ENCODE measurements at regions not wholly inside any gene's neighbourhood (a gene's known extent, or its start where the extent isn't known, plus 50 kb on each side); places are given as distances from the start of the nearest gene placed in this dataset.

GRCh38 chr3:178422406-178422805 is 113.8 kb upstream of the KCNMB2 start:
- H3K36me3 ChIP-seq (ENCODE audit: insufficient read depth, low read length, poor library complexity, severe bottlenecking) = no peaks in the 10 kb centered on the region
- ChIA-PET POLR2A (ENCODE audit: low non-redundant PET) (no interaction called here), CTCF (no interaction called here)
- BruUV-seq (replicated peaks) = no TSS peak
- intact Hi-C loops (cut with micrococcal nuclease; ENCODE audit: unreplicated experiment) = no loop called here
- no peak overlapping the region for H3K4me3 ChIP-seq (ENCODE audit: low read depth, low read length, poor library complexity, severe bottlenecking)
- TF ChIP-seq CTCF (conservative IDR thresholded peaks at IDR 0.05; ENCODE audit: low read depth, low read length) = no peak
- TF ChIP-seq EZH2 (IDR thresholded peaks at IDR 0.05; ENCODE audit: borderline replicate concordance, low read depth, low read length, poor library complexity, severe bottlenecking) = no peak
- no peak for DNase-seq (ENCODE audit: low spot score)
- H3K9me3 ChIP-seq (ENCODE audit: low read depth, low read length, poor library complexity, severe bottlenecking) = no peaks in the 10 kb centered on the region
- H3K27me3 ChIP-seq (replicated peaks; ENCODE audit: insufficient read depth, low read depth, low read length, poor library complexity) = no peaks in the 10 kb centered on the region
- no peak overlapping the region for H3K27ac ChIP-seq (ENCODE audit: low read depth, low read length, poor library complexity, severe bottlenecking)
- H3K4me1 ChIP-seq (ENCODE audit: insufficient read depth, low read length, poor library complexity, severe bottlenecking) = no peaks in the 10 kb centered on the region

GRCh38 chr3:178428037-178428436 is 108.2 kb upstream of the KCNMB2 start:
- Histone ChIP-seq H3K4me3 (ENCODE audit: low read depth, low read length, poor library complexity, severe bottlenecking) (no peak overlapping the region), H3K4me1 (ENCODE audit: insufficient read depth, low read length, poor library complexity, severe bottlenecking) (no peaks in the 10 kb centered on the region), H3K36me3 (ENCODE audit: insufficient read depth, low read length, poor library complexity, severe bottlenecking) (no peaks in the 10 kb centered on the region), H3K27me3 (replicated peaks; ENCODE audit: insufficient read depth, low read depth, low read length, poor library complexity) (no peaks in the 10 kb centered on the region), H3K9me3 (ENCODE audit: low read depth, low read length, poor library complexity, severe bottlenecking) (no peaks in the 10 kb centered on the region), H3K27ac (ENCODE audit: low read depth, low read length, poor library complexity, severe bottlenecking) (no peak overlapping the region)
- ChIA-PET CTCF (no interaction called here), POLR2A (ENCODE audit: low non-redundant PET) (interaction anchor here (0.5 kb wide), 1 partner anchor 96 kb away, joined by 5 read pairs; no protein-coding TSS in a partner anchor)
- no TSS peak for BruUV-seq (replicated peaks)
- no peak for DNase-seq (ENCODE audit: low spot score)
- intact Hi-C loops (cut with micrococcal nuclease; ENCODE audit: unreplicated experiment) = no loop called here
- TF ChIP-seq EZH2 (IDR thresholded peaks at IDR 0.05; ENCODE audit: borderline replicate concordance, low read depth, low read length, poor library complexity, severe bottlenecking) (no peak), CTCF (conservative IDR thresholded peaks at IDR 0.05; ENCODE audit: low read depth, low read length) (no peak)

- intact Hi-C loops (cut with micrococcal nuclease; ENCODE audit: unreplicated experiment) = no loop called here
- Histone ChIP-seq H3K4me1 (ENCODE audit: insufficient read depth, low read length, poor library complexity, severe bottlenecking) (peaks cover 24% of the 10 kb centered on the region), H3K27ac (ENCODE audit: low read depth, low read length, poor library complexity, severe bottlenecking) (no peak overlapping the region), H3K4me3 (ENCODE audit: low read depth, low read length, poor library complexity, severe bottlenecking) (no peak overlapping the region), H3K27me3 (replicated peaks; ENCODE audit: insufficient read depth, low read depth, low read length, poor library complexity) (no peaks in the 10 kb centered on the region), H3K36me3 (ENCODE audit: insufficient read depth, low read length, poor library complexity, severe bottlenecking) (no peaks in the 10 kb centered on the region), H3K9me3 (ENCODE audit: low read depth, low read length, poor library complexity, severe bottlenecking) (no peaks in the 10 kb centered on the region)
- no TSS peak for BruUV-seq (replicated peaks)
- ChIA-PET POLR2A (ENCODE audit: low non-redundant PET) (no interaction called here), CTCF (interaction anchor here (0.6 to 1.9 kb wide), 3 partner anchors 320 to 613 kb away, joined by 3 to 15 read pairs (median 3); no protein-coding TSS in a partner anchor)
- peak; percentile 51 for DNase-seq (ENCODE audit: low spot score)
- TF ChIP-seq EZH2 (IDR thresholded peaks at IDR 0.05; ENCODE audit: borderline replicate concordance, low read depth, low read length, poor library complexity, severe bottlenecking) (no peak), CTCF (conservative IDR thresholded peaks at IDR 0.05; ENCODE audit: low read depth, low read length) (peak; percentile 57)
These were observed 101.9 kb upstream of the KCNMB2 start for GRCh38 chr3:178434206-178434805.

Measured in A673 (cell line).